ENCODE measurements at regions not wholly inside any gene's neighbourhood (a gene's known extent, or its start where the extent isn't known, plus 50 kb on each side); places are given as distances from the start of the nearest gene placed in this dataset.

GRCh38 chr18:38305961-38306360 lies 740.4 kb upstream of the CELF4 start:
- Histone ChIP-seq H3K27me3 (replicated peaks in 1 of 2; ENCODE audit: control insufficient read depth in 2 of 2, extremely low read depth in 1 of 2, insufficient read depth in 2 of 2, low read length in 1 of 2) (no peaks in the 10 kb centered on the region), H3K4me1 (ENCODE audit: control insufficient read depth in 1 of 2, extremely low read depth in 1 of 2, insufficient read depth in 2 of 2, low read length in 2 of 2) (no peaks in the 10 kb centered on the region), H3K36me3 (ENCODE audit: control insufficient read depth in 2 of 2, extremely low read depth in 1 of 2, insufficient read depth in 1 of 2, low read length in 1 of 2) (no peaks in the 10 kb centered on the region), H3K27ac (ENCODE audit: low read length) (no peak overlapping the region), H3K9me3 (no peaks in the 10 kb centered on the region), H3K4me3 (ENCODE audit: control insufficient read depth in 1 of 2, extremely low read depth in 1 of 2, low read length in 1 of 2) (no peak overlapping the region)
- ATAC-seq (replicated peaks in 1 of 4): no peak
- Mint-ChIP-seq H3K4me1 (no peaks in the 10 kb centered on the region), H3K27ac (no peak overlapping the region), H3K27me3 (no peaks in the 10 kb centered on the region), H3K36me3 (no peaks in the 10 kb centered on the region), H3K9me3 (peaks cover 3 to 21% (median 10%) of the 10 kb centered on the region in 3 donors), H3K4me3 (no peak overlapping the region)
- 100% methylated on average over 2 of the region's 4 CpGs for WGBS (ENCODE audit: insufficient coverage)
- DNase-seq: no peak
- CTCF ChIA-PET: interaction anchor here in 1 of 2 donors (0.6 kb wide), 1 partner anchor 129 kb away, joined by 3 read pairs; no protein-coding TSS in a partner anchor
- POLR2A ChIA-PET: interaction anchor here in 1 of 2 donors (0.6 kb wide), 1 partner anchor 25 kb away, joined by 3 read pairs; no protein-coding TSS in a partner anchor

- H3K36me3 ChIP-seq (ENCODE audit: control insufficient read depth in 2 of 2, extremely low read depth in 1 of 2, insufficient read depth in 1 of 2, low read length in 1 of 2): no peaks in the 10 kb centered on the region
- peaks cover 5 to 17% (median 10%) of the 10 kb centered on the region in 3 donors for H3K9me3 Mint-ChIP-seq
- no peaks in the 10 kb centered on the region for H3K36me3 Mint-ChIP-seq
- ATAC-seq (replicated peaks in 1 of 4) (no peak), DNase-seq (no peak)
- H3K27ac ChIP-seq (ENCODE audit: low read length): no peak overlapping the region
- H3K27me3 ChIP-seq (replicated peaks in 1 of 2; ENCODE audit: control insufficient read depth in 2 of 2, extremely low read depth in 1 of 2, insufficient read depth in 2 of 2, low read length in 1 of 2): no peaks in the 10 kb centered on the region
- ChIA-PET CTCF (no interaction called here), POLR2A (no interaction called here)
- no peak overlapping the region for H3K27ac Mint-ChIP-seq
- no peaks in the 10 kb centered on the region for H3K4me1 ChIP-seq (ENCODE audit: control insufficient read depth in 1 of 2, extremely low read depth in 1 of 2, insufficient read depth in 2 of 2, low read length in 2 of 2)
- H3K4me3 ChIP-seq (ENCODE audit: control insufficient read depth in 1 of 2, extremely low read depth in 1 of 2, low read length in 1 of 2): no peak overlapping the region
- no peaks in the 10 kb centered on the region for H3K27me3 Mint-ChIP-seq
- no peak overlapping the region for H3K4me3 Mint-ChIP-seq
- no peaks in the 10 kb centered on the region for H3K9me3 ChIP-seq
- no peaks in the 10 kb centered on the region for H3K4me1 Mint-ChIP-seq
Observed at GRCh38 chr18:38301621-38302020, 736.0 kb upstream of the CELF4 start.

- no peak overlapping the region for H3K4me3 ChIP-seq (ENCODE audit: control insufficient read depth in 1 of 2, extremely low read depth in 1 of 2, low read length in 1 of 2)
- CTCF ChIA-PET: no interaction called here
- H3K9me3 ChIP-seq: no peaks in the 10 kb centered on the region
- Mint-ChIP-seq H3K27ac (no peak overlapping the region), H3K4me1 (no peaks in the 10 kb centered on the region), H3K9me3 (peaks cover 5 to 14% (median 10%) of the 10 kb centered on the region in 3 donors), H3K36me3 (no peaks in the 10 kb centered on the region), H3K4me3 (no peak overlapping the region), H3K27me3 (no peaks in the 10 kb centered on the region)
- no peaks in the 10 kb centered on the region for H3K27me3 ChIP-seq (replicated peaks in 1 of 2; ENCODE audit: control insufficient read depth in 2 of 2, extremely low read depth in 1 of 2, insufficient read depth in 2 of 2, low read length in 1 of 2)
- WGBS (ENCODE audit: insufficient coverage): 100% methylated on average over 2 of the region's 4 CpGs
- no peak overlapping the region for H3K27ac ChIP-seq (ENCODE audit: low read length)
- ATAC-seq (replicated peaks in 1 of 4): no peak
- no peak for DNase-seq
- no peaks in the 10 kb centered on the region for H3K4me1 ChIP-seq (ENCODE audit: control insufficient read depth in 1 of 2, extremely low read depth in 1 of 2, insufficient read depth in 2 of 2, low read length in 2 of 2)
- POLR2A ChIA-PET: no interaction called here
- H3K36me3 ChIP-seq (ENCODE audit: control insufficient read depth in 2 of 2, extremely low read depth in 1 of 2, insufficient read depth in 1 of 2, low read length in 1 of 2): no peaks in the 10 kb centered on the region
Observed at GRCh38 chr18:38297910-38298309, 732.3 kb upstream of the CELF4 start.

GRCh38 chr18:38290229-38290628 lies 724.6 kb upstream of the CELF4 start:
- DNase-seq (no peak), ATAC-seq (replicated peaks in 1 of 4) (no peak)
- H3K27me3 Mint-ChIP-seq: peaks cover 0 to 3% of the 10 kb centered on the region in 2 donors
- no CpG with 5 or more reads among the region's 1 CpG for WGBS (ENCODE audit: insufficient coverage)
- ChIA-PET POLR2A (no interaction called here), CTCF (no interaction called here)
- Histone ChIP-seq H3K36me3 (ENCODE audit: control insufficient read depth in 2 of 2, extremely low read depth in 1 of 2, insufficient read depth in 1 of 2, low read length in 1 of 2) (no peaks in the 10 kb centered on the region), H3K4me1 (ENCODE audit: control insufficient read depth in 1 of 2, extremely low read depth in 1 of 2, insufficient read depth in 2 of 2, low read length in 2 of 2) (no peaks in the 10 kb centered on the region), H3K9me3 (no peaks in the 10 kb centered on the region), H3K27ac (ENCODE audit: low read length) (no peak overlapping the region), H3K4me3 (ENCODE audit: control insufficient read depth in 1 of 2, extremely low read depth in 1 of 2, low read length in 1 of 2) (no peak overlapping the region), H3K27me3 (replicated peaks in 1 of 2; ENCODE audit: control insufficient read depth in 2 of 2, extremely low read depth in 1 of 2, insufficient read depth in 2 of 2, low read length in 1 of 2) (no peaks in the 10 kb centered on the region)
- no peak overlapping the region for H3K27ac Mint-ChIP-seq
- no peaks in the 10 kb centered on the region for H3K4me1 Mint-ChIP-seq
- no peaks in the 10 kb centered on the region for H3K36me3 Mint-ChIP-seq
- no peak overlapping the region for H3K4me3 Mint-ChIP-seq
- H3K9me3 Mint-ChIP-seq: peaks cover 12 to 15% (median 13%) of the 10 kb centered on the region in 3 donors

GRCh38 chr18:38284972-38285371 lies 719.4 kb upstream of the CELF4 start:
- Histone ChIP-seq H3K27ac (ENCODE audit: low read length) (no peak overlapping the region), H3K4me3 (ENCODE audit: control insufficient read depth in 1 of 2, extremely low read depth in 1 of 2, low read length in 1 of 2) (no peak overlapping the region), H3K36me3 (ENCODE audit: control insufficient read depth in 2 of 2, extremely low read depth in 1 of 2, insufficient read depth in 1 of 2, low read length in 1 of 2) (no peaks in the 10 kb centered on the region), H3K4me1 (ENCODE audit: control insufficient read depth in 1 of 2, extremely low read depth in 1 of 2, insufficient read depth in 2 of 2, low read length in 2 of 2) (no peaks in the 10 kb centered on the region), H3K9me3 (no peaks in the 10 kb centered on the region), H3K27me3 (replicated peaks in 1 of 2; ENCODE audit: control insufficient read depth in 2 of 2, extremely low read depth in 1 of 2, insufficient read depth in 2 of 2, low read length in 1 of 2) (no peaks in the 10 kb centered on the region)
- DNase-seq: no peak
- CTCF ChIA-PET: interaction anchor here in 1 of 2 donors (0.7 kb wide), 1 partner anchor 144 kb away, joined by 3 read pairs; no protein-coding TSS in a partner anchor
- Mint-ChIP-seq H3K27ac (no peak overlapping the region), H3K4me3 (no peak overlapping the region), H3K36me3 (no peaks in the 10 kb centered on the region), H3K9me3 (peaks cover 15 to 17% (median 16%) of the 10 kb centered on the region in 3 donors), H3K4me1 (no peaks in the 10 kb centered on the region), H3K27me3 (peaks cover 0 to 3% of the 10 kb centered on the region in 2 donors)
- POLR2A ChIA-PET: no interaction called here
- ATAC-seq (replicated peaks in 1 of 4): no peak
- 69% methylated on average over 2 of the region's 3 CpGs for WGBS (ENCODE audit: insufficient coverage)

GRCh38 chr18:38263066-38263465 lies 697.5 kb upstream of the CELF4 start:
- no CpG with 5 or more reads among the region's 2 CpGs for WGBS (ENCODE audit: insufficient coverage)
- no peaks in the 10 kb centered on the region for H3K4me1 ChIP-seq (ENCODE audit: control insufficient read depth in 1 of 2, extremely low read depth in 1 of 2, insufficient read depth in 2 of 2, low read length in 2 of 2)
- POLR2A ChIA-PET: no interaction called here

GRCh38 chr18:38262661-38263060 lies 697.1 kb upstream of the CELF4 start:
- ChIA-PET POLR2A (no interaction called here), CTCF (no interaction called here)
- H3K27ac Mint-ChIP-seq: no peak overlapping the region

More at GRCh38 chr18:38263066-38263465, 697.5 kb upstream of the CELF4 start:
- Mint-ChIP-seq H3K4me1 (no peaks in the 10 kb centered on the region), H3K27me3 (no peaks in the 10 kb centered on the region), H3K36me3 (no peaks in the 10 kb centered on the region), H3K9me3 (peaks cover 7 to 15% (median 13%) of the 10 kb centered on the region in 3 donors), H3K4me3 (no peak overlapping the region), H3K27ac (no peak overlapping the region)
- Histone ChIP-seq H3K27me3 (replicated peaks in 1 of 2; ENCODE audit: control insufficient read depth in 2 of 2, extremely low read depth in 1 of 2, insufficient read depth in 2 of 2, low read length in 1 of 2) (no peaks in the 10 kb centered on the region), H3K9me3 (no peaks in the 10 kb centered on the region), H3K27ac (ENCODE audit: low read length) (no peak overlapping the region), H3K4me3 (ENCODE audit: control insufficient read depth in 1 of 2, extremely low read depth in 1 of 2, low read length in 1 of 2) (no peak overlapping the region), H3K36me3 (ENCODE audit: control insufficient read depth in 2 of 2, extremely low read depth in 1 of 2, insufficient read depth in 1 of 2, low read length in 1 of 2) (no peaks in the 10 kb centered on the region)
- CTCF ChIA-PET: no interaction called here
- no peak for ATAC-seq (replicated peaks in 1 of 4)
- DNase-seq: no peak

More at GRCh38 chr18:38262661-38263060, 697.1 kb upstream of the CELF4 start:
- no peaks in the 10 kb centered on the region for H3K27me3 ChIP-seq (replicated peaks in 1 of 2; ENCODE audit: control insufficient read depth in 2 of 2, extremely low read depth in 1 of 2, insufficient read depth in 2 of 2, low read length in 1 of 2)
- H3K27ac ChIP-seq (ENCODE audit: low read length): no peak overlapping the region
- no peaks in the 10 kb centered on the region for H3K36me3 Mint-ChIP-seq
- H3K27me3 Mint-ChIP-seq: no peaks in the 10 kb centered on the region
- no peaks in the 10 kb centered on the region for H3K4me1 ChIP-seq (ENCODE audit: control insufficient read depth in 1 of 2, extremely low read depth in 1 of 2, insufficient read depth in 2 of 2, low read length in 2 of 2)
- H3K4me1 Mint-ChIP-seq: no peaks in the 10 kb centered on the region
- no peak overlapping the region for H3K4me3 Mint-ChIP-seq
- DNase-seq: no peak
- peaks cover 10 to 12% (median 11%) of the 10 kb centered on the region in 3 donors for H3K9me3 Mint-ChIP-seq
- H3K9me3 ChIP-seq: no peaks in the 10 kb centered on the region
- no peak overlapping the region for H3K4me3 ChIP-seq (ENCODE audit: control insufficient read depth in 1 of 2, extremely low read depth in 1 of 2, low read length in 1 of 2)
- ATAC-seq (replicated peaks in 1 of 4): no peak
- no peaks in the 10 kb centered on the region for H3K36me3 ChIP-seq (ENCODE audit: control insufficient read depth in 2 of 2, extremely low read depth in 1 of 2, insufficient read depth in 1 of 2, low read length in 1 of 2)

Data from T-cell (primary cell).